NOMO-1 treated with dmso at 0.1 percent for 144 hours (cell line): ENCODE measurements at regions not wholly inside any gene's neighbourhood (a gene's known extent, or its start where the extent isn't known, plus 50 kb on each side); places are given as distances from the start of the nearest gene placed in this dataset.
"Not testable (repeated sequence)": the region's sequence is repeated elsewhere in the genome, so short reads cannot be mapped to it uniquely, and the experiment has no call there.

Experiments used
- DNase-seq: peaks from one replicate; lab custom pipeline; 2025; ENCODE audit not compliant: unreplicated experiment; lab: John Stamatoyannopoulos, UW

DNA sequence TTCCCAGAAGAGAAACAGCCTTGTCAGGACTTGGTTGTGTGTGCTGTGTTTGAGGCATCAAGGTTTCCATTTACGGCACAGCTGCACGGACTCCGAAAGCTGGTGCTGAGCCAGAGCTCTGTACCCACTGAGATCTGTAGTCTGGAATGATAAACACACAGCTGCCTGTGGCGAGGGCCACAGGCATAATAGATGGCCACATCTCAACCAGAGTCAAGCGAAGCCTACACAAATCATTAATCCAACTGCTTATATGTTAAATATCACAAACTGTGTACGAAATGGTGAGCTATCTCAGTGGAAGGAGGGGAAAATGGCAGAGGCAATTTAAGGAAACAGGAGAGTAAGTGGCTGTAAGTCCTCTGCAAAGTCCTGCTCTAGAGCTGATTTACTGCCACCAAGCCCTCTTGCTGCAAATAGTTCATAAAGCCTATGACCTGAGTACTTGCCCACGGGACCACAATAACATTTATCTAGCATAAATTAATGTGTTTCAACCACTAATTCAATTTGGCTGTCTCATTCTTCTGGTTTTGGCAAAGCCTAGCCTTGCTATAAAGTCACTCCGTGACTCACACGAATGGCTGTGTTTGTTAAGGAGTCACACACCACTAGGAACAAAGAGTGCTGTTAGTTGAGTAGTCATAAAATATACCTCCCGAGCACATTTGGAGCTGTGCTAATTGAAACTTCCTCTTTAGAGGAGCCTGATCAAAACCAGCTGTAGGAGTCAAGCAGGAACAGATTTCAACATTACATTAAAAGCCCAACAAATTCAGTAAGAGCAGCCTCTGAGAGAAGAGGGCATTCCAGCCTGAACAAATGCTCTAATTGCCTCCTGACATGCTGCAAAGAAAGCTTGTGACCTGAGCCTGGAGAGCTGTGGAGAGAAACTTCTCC, 738.6 kb upstream of the ZNF608 start:
- peak; percentile 62 for DNase-seq

- DNase-seq, result no peak
These were observed 739.3 kb upstream of the ZNF608 start for GRCh38 chr5:125485771-125486170.

GRCh38 chr5:125486634-125487033, 740.2 kb upstream of the ZNF608 start:
- no peak for DNase-seq

GRCh38 chr5:125487231-125487630, 740.8 kb upstream of the ZNF608 start:
- no peak for DNase-seq

- not testable (repeated sequence) for DNase-seq
These were observed 741.2 kb upstream of the ZNF608 start for GRCh38 chr5:125487652-125488051.

DNA sequence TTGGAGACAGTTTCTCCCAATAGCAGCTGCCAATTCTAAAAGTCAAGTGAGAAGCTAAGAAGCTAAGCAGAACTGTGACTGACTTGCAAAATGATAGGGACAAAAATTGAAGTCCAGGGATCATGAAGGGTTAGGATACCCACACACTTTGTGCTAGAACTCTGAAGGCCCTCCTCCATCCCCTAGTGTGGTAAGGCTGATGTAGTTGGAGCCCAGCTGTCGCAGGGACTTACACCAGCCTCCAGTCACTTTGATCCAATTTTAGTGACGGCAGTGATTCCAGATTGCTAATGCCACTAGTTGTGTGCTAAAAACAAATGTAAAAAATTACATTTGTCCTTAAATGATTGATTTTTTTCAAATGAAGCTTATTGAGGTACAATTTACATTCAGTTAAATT, 742.7 kb upstream of the ZNF608 start:
- no peak for DNase-seq

- DNase-seq, result no peak
These were observed 745.6 kb upstream of the ZNF608 start for GRCh38 chr5:125491986-125492492.

GRCh38 chr5:125492977-125493376, 746.5 kb upstream of the ZNF608 start:
- no peak for DNase-seq

DNA sequence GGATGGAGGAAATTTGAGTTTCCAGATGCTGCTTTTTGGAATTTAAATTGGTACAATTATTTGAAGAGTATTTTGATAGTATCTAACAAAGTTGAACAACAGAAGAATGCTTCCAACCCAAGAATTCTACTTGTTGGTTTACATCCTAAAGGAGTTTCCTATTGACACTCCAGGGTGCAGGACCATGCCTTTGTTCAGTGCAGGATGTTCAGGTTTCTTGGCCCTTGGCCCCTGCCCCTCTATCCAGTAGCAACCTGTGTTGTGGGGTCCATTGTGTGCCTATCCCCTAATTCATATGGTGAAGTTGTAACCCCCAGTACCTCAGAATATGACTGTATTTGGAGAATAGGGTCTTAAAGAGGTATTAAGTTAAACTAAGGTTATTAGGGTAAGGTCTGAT, 750.0 kb upstream of the ZNF608 start:
- DNase-seq, result no peak

DNA sequence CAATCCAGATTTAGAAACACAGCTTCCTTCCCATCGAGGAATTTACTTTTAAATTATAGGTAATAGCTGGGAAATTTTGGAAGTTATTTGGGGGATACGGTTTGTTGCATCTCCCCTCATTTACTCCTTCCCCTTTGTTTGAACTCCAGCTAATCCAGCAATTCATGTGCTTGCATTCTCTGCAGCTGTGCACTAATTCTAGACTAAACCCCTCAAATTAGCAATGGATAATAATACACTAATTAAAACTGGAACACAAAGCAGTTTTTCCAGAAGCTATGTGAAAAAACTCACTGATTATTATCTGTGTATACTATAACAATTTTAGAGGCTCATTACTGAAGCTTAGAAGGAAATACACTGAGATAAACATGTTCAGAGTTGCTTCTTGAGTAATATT, 751.2 kb upstream of the ZNF608 start:
- DNase-seq, result no peak

- no peak for DNase-seq
These were observed 753.3 kb upstream of the ZNF608 start for GRCh38 chr5:125499636-125500332.

- DNase-seq, result no peak
These were observed 755.0 kb upstream of the ZNF608 start for GRCh38 chr5:125501396-125501795.

GRCh38 chr5:125503946-125504345, 757.5 kb upstream of the ZNF608 start:
- no peak for DNase-seq

DNA sequence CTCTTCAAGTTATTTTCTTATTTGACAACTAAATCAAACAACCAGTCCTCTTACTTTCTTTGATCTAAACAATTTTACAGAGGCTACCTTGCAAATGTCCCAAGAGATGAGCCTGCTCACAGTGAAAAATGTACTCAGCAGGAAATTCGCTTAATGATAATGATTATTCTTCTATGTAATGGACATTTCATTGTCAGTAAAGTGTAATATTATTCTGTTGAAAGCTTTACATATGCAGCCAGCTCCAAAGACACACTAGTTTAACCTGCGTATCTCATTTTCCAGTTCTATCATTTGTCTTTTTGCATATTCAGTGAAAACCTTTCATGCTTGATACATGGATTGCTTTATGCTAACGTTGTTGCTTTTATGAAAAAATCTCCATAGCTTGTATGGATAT, 758.7 kb upstream of the ZNF608 start:
- DNase-seq, result no peak

DNA sequence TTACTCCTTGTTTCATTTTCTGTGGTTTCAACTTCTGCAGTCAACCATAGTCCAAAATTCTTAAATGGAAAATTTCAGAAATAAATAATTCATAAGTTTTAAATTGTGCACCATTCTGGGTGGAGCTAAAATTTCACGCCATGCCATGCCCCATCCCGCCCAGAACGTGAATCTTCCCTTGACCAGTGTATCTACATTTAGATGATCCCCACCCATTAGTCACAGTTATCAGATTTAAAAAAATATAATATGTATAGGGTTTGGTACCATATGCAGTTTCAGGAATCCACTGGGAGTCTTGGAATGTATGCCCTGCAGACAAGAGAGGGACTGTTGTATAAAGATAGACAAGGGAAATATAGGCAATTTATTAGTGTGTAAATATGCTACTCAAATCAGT, 759.7 kb upstream of the ZNF608 start:
- DNase-seq, result no peak

DNA sequence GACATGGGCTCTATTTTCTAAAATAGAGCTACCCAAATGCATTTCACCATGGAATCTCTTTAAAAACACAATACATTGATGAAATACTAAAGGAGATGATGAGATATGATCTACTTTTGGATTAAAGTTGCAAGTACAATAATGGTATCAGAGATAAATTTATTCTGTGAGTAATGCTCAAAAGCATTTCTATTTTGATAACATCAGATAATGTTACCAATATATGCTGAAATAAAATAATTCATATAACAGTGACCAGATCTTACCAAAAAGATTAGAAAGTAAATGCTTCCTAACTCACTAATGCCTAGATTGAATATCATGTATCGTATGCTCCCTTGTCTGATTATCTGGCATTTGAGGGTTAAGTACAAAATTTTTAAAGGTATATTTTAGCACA, 761.8 kb upstream of the ZNF608 start:
- no peak for DNase-seq

DNA sequence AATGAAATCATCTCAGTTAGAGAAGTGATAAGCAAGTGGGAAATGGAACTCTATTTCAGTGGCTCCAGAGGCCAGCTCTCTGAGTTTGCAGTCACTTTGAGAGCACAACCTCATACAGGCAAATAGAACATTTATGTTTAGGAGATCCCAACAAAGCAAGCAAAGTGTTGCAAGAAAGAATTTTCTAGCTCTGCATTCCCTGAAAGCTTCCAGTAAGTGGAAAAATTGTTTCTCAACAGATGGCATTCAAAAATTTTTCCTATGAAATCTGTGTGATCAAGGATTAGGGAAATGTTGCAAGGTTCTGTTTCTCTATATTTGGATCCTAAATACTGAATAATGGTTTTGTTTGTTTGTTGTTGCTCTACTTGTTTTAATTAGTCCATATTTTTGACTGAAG, 764.2 kb upstream of the ZNF608 start:
- no peak for DNase-seq

DNA sequence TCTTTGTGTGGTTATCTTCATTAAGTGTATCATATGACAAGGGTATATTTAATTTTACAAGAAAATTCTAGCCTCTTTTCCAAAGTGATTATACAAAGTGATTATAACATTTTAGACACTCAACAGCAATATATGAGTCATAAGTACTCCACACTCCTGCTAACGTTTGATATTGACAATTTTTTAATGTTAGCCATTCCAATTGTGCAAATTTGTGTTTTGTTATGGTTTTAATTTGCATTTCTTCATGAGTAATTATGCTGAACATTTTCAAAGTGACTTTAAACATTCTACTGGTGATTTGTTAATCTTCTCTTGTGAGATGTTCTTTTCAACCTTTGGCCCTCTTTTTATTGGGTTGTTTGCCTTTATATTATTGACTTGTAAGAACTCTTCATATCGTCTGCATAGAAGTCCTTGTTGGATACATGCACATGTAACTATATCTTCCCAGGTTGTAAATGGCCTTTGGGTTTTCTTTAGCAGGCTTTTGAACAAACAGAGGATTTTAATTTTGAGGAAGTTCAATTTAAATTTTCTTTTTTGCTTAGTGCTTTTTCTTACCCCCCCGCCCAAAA, 771.6 kb upstream of the ZNF608 start:
- no peak for DNase-seq

DNA sequence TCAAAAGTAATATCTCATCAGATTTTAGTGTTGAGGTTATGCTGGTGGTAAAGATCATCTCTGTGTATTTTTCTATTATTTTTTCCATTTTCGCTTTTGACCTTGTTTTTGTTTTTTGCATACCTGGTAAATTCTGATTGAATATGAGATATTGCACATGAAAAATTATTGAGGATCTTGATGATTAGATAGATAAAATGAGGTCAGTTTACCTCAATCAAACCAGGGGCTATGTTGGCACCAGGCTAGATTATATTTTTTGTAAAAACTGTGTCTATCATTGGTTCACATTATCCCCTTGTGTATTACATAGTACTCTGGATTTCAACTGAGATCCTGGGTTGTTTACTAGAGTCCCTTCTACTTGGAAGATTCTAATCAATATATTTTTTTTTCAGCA, 774.9 kb upstream of the ZNF608 start:
- no peak for DNase-seq

DNA sequence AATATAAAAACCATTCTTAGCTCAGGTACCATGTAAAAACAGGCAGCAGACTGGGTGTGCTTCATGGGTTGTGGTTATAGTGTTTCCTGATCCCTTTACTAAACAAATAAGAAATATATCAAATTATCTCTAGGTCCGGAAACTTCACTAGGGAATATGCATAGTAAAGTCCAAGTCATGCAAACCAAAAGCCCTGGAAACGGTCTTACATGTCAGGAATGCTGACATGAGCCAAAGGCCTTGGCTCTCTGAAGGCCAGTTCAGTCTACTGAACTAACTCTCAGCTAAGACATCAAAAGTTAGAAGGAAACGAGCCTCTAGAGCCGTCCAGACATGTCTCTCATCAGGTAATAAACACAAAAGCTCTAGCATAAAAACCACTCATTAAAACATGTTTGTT, 778.9 kb upstream of the ZNF608 start:
- no peak for DNase-seq

GRCh38 chr5:125526966-125527365, 780.5 kb upstream of the ZNF608 start:
- no peak for DNase-seq

DNA sequence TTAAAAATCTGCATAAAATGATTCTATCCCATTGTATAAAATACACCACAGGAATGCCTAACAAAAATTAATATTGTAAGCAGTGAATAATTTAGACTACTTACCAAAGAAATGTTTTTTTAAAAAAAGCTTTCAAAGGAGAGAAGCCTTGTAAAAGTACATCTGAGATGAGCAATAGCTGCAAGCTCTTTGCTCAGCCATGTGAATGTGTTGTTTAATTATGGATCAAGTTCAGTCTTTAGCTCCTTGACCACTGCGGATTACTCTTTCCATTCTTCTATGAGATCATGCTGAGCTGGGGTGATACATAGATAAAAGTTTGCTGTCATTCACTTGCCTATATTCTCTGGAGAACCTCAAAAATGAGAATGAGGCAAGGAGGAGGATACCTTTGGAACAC, 782.4 kb upstream of the ZNF608 start:
- no peak for DNase-seq
